HG03135 (cell line): ENCODE measurements at regions not wholly inside any gene's neighbourhood (a gene's known extent, or its start where the extent isn't known, plus 50 kb on each side); places are given as distances from the start of the nearest gene placed in this dataset.

Source experiments
- ATAC-seq: cut with Tn5 transposase; IDR thresholded peaks from one replicate; pipeline ENCODE4 v1.9.1; 2021; ENCODE audit warnings: mild to moderate bottlenecking, moderate library complexity; ENCODE audit not compliant: unreplicated experiment

GRCh38 chr4:22903913-22904312 lies 211.2 kb downstream of the GBA3 start:
- ATAC-seq: no peak

- ATAC-seq: no peak
Observed at GRCh38 chr4:22901631-22902030, 208.9 kb downstream of the GBA3 start.

GRCh38 chr4:22900876-22901275 lies 208.1 kb downstream of the GBA3 start:
- ATAC-seq: no peak

GRCh38 chr4:22897520-22898108 lies 204.9 kb downstream of the GBA3 start:
- peak; percentile 63 for ATAC-seq

- no peak for ATAC-seq
Observed at GRCh38 chr4:22895482-22895881, 202.7 kb downstream of the GBA3 start.

GRCh38 chr4:22884157-22884556 lies 191.4 kb downstream of the GBA3 start:
- ATAC-seq: no peak

GRCh38 chr4:22881411-22881810 lies 188.7 kb downstream of the GBA3 start:
- no peak for ATAC-seq

- ATAC-seq: no peak
Observed at GRCh38 chr4:22877486-22878052, 184.8 kb downstream of the GBA3 start.

GRCh38 chr4:22876270-22876669 lies 183.5 kb downstream of the GBA3 start:
- ATAC-seq: no peak

- no peak for ATAC-seq
Observed at GRCh38 chr4:22875587-22876257, 183.0 kb downstream of the GBA3 start.

- ATAC-seq: no peak
Observed at GRCh38 chr4:22874334-22874912, 181.7 kb downstream of the GBA3 start.

- no peak for ATAC-seq
Observed at GRCh38 chr4:22873899-22874298, 181.2 kb downstream of the GBA3 start.

GRCh38 chr4:22870847-22871449 lies 178.2 kb downstream of the GBA3 start:
- ATAC-seq: no peak

- no peak for ATAC-seq
Observed at GRCh38 chr4:22869235-22869634, 176.5 kb downstream of the GBA3 start.
